ENCODE measurements at regions not wholly inside any gene's neighbourhood (a gene's known extent, or its start where the extent isn't known, plus 50 kb on each side); places are given as distances from the start of the nearest gene placed in this dataset.

DNA sequence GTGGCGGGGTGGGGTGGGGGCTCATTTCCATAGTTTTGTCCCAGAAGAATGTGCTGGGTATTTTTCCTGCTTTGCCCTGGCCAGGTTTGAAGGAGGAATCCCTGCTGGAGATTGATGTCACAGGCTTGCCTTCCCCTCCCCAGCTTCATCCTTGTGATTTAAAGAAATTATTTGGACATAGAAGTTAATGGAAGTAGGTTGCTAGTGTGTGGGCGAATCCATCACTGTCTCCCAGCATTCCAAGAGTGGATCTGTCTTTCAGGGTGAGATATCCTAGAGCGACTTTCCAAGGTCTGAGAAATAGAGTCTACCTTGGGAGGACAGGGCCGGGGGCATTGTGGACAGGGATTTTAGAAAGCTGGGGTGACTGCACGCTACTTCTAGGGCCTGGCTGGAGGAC lies 64.9 kb upstream of the HSPA9 start:
- TF ChIP-seq, protein P1, sequence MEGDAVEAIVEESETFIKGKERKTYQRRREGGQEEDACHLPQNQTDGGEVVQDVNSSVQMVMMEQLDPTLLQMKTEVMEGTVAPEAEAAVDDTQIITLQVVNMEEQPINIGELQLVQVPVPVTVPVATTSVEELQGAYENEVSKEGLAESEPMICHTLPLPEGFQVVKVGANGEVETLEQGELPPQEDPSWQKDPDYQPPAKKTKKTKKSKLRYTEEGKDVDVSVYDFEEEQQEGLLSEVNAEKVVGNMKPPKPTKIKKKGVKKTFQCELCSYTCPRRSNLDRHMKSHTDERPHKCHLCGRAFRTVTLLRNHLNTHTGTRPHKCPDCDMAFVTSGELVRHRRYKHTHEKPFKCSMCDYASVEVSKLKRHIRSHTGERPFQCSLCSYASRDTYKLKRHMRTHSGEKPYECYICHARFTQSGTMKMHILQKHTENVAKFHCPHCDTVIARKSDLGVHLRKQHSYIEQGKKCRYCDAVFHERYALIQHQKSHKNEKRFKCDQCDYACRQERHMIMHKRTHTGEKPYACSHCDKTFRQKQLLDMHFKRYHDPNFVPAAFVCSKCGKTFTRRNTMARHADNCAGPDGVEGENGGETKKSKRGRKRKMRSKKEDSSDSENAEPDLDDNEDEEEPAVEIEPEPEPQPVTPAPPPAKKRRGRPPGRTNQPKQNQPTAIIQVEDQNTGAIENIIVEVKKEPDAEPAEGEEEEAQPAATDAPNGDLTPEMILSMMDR (conservative IDR thresholded peaks at IDR 0.05; ENCODE audit: low read length), result no peak
- no peak for TF ChIP-seq EZH2phosphoT487 (IDR thresholded peaks at IDR 0.05; ENCODE audit: borderline replicate concordance, low read depth, low read length)

All from OCI-LY7 (cell line).